B cell (primary cell): ENCODE measurements at regions not wholly inside any gene's neighbourhood (a gene's known extent, or its start where the extent isn't known, plus 50 kb on each side); places are given as distances from the start of the nearest gene placed in this dataset.

Experiments used
- ATAC-seq: fragments of 200-7000 bp; cut with Tn5 transposase; one replicate; pipeline ENCODE4 v1.10.0; 2021; ENCODE audit warnings: low read depth, mild to moderate bottlenecking, moderate number of reproducible peaks, moderate library complexity
- CTCF ChIA-PET: fragments of 350-600 bp; sonication (Branson Sonifier 250); formaldehyde crosslinking; loops from one replicate; lab custom pipeline; 2021; ENCODE audit warnings: antibody characterized with exemption, inconsistent platforms; lab: Charles Lee
- POLR2A ChIA-PET: fragments of 350-600 bp; sonication (Branson Sonifier 250); formaldehyde crosslinking; loops from one replicate; lab custom pipeline; 2021; ENCODE audit warnings: antibody characterized with exemption; lab: Charles Lee
- DNase-seq: peaks from one replicate; pipeline ENCODE4 v3.0.0; 2013
- H2AFZ ChIP-seq: 2 replicates; pipeline ENCODE4 v1.6.1; 2012; ENCODE audit warnings: mild to moderate bottlenecking, low read depth, low read length; ENCODE audit not compliant: insufficient read depth, poor library complexity, severe bottlenecking
- H3K27ac ChIP-seq, 2 donors: 1 replicate in 1 of 2; 2 replicates in 1 of 2; pipeline ENCODE4 v1.5.1; 2012 to 2013; ENCODE audit warnings: low read length in 2 of 2, mild to moderate bottlenecking in 2 of 2, moderate library complexity in 1 of 2
- H3K27me3 ChIP-seq, 4 experiments: fragments of 200-600 bp in 1 of 4; sonication (generic) in 1 of 4; replicated peaks in 1 of 4; 1 replicate in 2 of 4; 2 replicates in 2 of 4; pipeline versions ENCODE4 v1.6.1 to v1.7.0; 2013 to 2016; ENCODE audit warnings: low read length in 3 of 4, mild to moderate bottlenecking in 2 of 4, mixed read lengths in 1 of 4, moderate library complexity in 1 of 4; ENCODE audit not compliant: insufficient read depth in 4 of 4, control insufficient read depth in 3 of 4; ENCODE audit errors: control extremely low read depth in 1 of 4
- H3K36me3 ChIP-seq, 2 experiments: replicated peaks in 1 of 2; 1 replicate in 1 of 2; 2 replicates in 1 of 2; pipeline versions ENCODE4 v1.6.1 to v1.7.1; 2013; ENCODE audit warnings: low read length in 1 of 2; ENCODE audit not compliant: insufficient read depth in 2 of 2, control insufficient read depth in 1 of 2; ENCODE audit errors: control extremely low read depth in 1 of 2, extremely low read depth in 1 of 2
- H3K4me1 ChIP-seq, 2 donors: fragments of 200-600 bp in 1 of 2; sonication (generic) in 1 of 2; 1 replicate in 1 of 2; 2 replicates in 1 of 2; pipeline versions ENCODE4 v1.5.1 to v1.6.1; 2013 to 2017; ENCODE audit warnings: low read length in 2 of 2; ENCODE audit not compliant: control insufficient read depth in 2 of 2, insufficient read depth in 2 of 2
- H3K4me2 ChIP-seq: replicated peaks from 2 replicates; pipeline ENCODE3; 2012; ENCODE audit warnings: mild to moderate bottlenecking, low read depth, low read length; ENCODE audit not compliant: poor library complexity, severe bottlenecking
- H3K4me3 ChIP-seq, 5 experiments: fragments of 200-600 bp in 1 of 5; sonication (generic) in 1 of 5; 1 replicate in 3 of 5; 2 replicates in 2 of 5; pipeline versions ENCODE4 v1.5.1 to v1.7.0; 2011 to 2016; ENCODE audit warnings: low read length in 4 of 5, mild to moderate bottlenecking in 4 of 5, low read depth in 2 of 5, control low read depth in 1 of 5, moderate library complexity in 1 of 5; ENCODE audit not compliant: insufficient read depth in 1 of 5; ENCODE audit errors: control extremely low read depth in 1 of 5, extremely low read depth in 1 of 5
- H3K79me2 ChIP-seq: fragments of 200-600 bp; sonication (generic); one replicate; pipeline ENCODE4 v1.6.0; 2016; ENCODE audit warnings: low read length; ENCODE audit not compliant: control insufficient read depth, insufficient read depth
- H3K9ac ChIP-seq: fragments of 200-600 bp; sonication (generic); 2 replicates; pipeline ENCODE4 v1.6.1; 2017; ENCODE audit warnings: mild to moderate bottlenecking, low read length, moderate library complexity
- H3K9me3 ChIP-seq, 3 donors: one replicate each; pipeline versions ENCODE4 v1.6.1 to v1.7.1; 2013; ENCODE audit warnings: low read length in 2 of 3; ENCODE audit not compliant: control insufficient read depth in 2 of 3, insufficient read depth in 1 of 3; ENCODE audit errors: control extremely low read depth in 1 of 3
- H4K20me1 ChIP-seq: 2 replicates; pipeline ENCODE4 v1.6.0; 2012; ENCODE audit warnings: mild to moderate bottlenecking, low read length; ENCODE audit not compliant: insufficient read depth, control insufficient read depth, poor library complexity, severe bottlenecking
- H3K27ac Mint-ChIP-seq: one replicate; pipeline ENCODE4 v1.8.0; 2021; ENCODE audit warnings: mixed read lengths
- H3K27me3 Mint-ChIP-seq: one replicate; pipeline ENCODE4 v1.8.0; 2021; ENCODE audit warnings: mixed read lengths
- H3K4me1 Mint-ChIP-seq: one replicate; pipeline ENCODE4 v1.8.0; 2021; ENCODE audit warnings: mixed read lengths
- H3K4me3 Mint-ChIP-seq: one replicate; pipeline ENCODE4 v1.8.0; 2021; ENCODE audit warnings: mixed read lengths
- H3K9me3 Mint-ChIP-seq: one replicate; pipeline ENCODE4 v1.8.0; 2022; ENCODE audit warnings: mixed read lengths; ENCODE audit not compliant: insufficient read depth
- EZH2 ChIP-seq: IDR thresholded peaks from 2 replicates; pipeline ENCODE4 v1.6.1; 2012; ENCODE audit warnings: borderline replicate concordance, low read depth, mild to moderate bottlenecking, moderate library complexity, low read length; ENCODE audit not compliant: insufficient read depth, poor library complexity, severe bottlenecking
- WGBS: methylation state at CpG from one replicate; pipeline ENCODE4 v1.1.5; 2013; ENCODE audit warnings: missing lambda C conversion rate; ENCODE audit not compliant: insufficient coverage; 5-methylcytosine and 5-hydroxymethylcytosine counted together
- intact Hi-C: fragments of 100-400 bp; cut with micrococcal nuclease; formaldehyde crosslinking; loops from one replicate; pipeline ENCODE4 v1.10.0; 2022
- TF ChIP-seq, protein P1 (sequence below): fragments of 200-600 bp; IDR thresholded peaks from one replicate; pipeline ENCODE4 v1.8.0; 2022; ENCODE audit warnings: antibody characterized with exemption, mild to moderate bottlenecking

DNA sequence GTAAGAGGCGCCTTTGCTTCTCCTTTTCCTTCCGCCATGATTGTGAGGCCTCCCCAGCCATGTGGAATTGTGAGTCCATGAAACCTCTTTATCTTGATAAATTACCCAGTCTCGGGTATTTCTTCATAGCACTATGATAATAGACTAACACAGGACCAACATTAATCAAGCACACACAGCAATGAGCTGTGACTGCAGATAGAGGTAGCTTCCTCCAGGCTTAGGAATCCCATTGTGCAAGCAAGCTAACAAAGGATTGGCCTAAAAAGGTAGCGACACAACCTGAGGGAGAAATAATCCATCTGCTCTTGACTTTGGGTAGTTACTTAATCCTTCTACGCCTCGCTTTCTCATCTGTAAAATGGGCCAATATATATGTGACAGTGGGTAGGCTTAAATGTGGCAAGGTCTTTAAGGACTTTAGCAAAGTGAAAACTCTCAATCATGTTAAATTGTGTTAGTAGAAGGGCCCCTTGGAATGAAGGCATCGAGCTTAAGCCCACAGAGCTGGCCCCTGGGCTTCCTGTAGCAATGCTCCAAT, 393.6 kb downstream of the SOX9 start:
- ChIA-PET POLR2A (no interaction called here), CTCF (no interaction called here)
- no peak overlapping the region for H3K4me3 ChIP-seq
- H2AFZ ChIP-seq: no peak overlapping the region
- ATAC-seq (no peak), DNase-seq (no peak)
- TF ChIP-seq, protein P1, sequence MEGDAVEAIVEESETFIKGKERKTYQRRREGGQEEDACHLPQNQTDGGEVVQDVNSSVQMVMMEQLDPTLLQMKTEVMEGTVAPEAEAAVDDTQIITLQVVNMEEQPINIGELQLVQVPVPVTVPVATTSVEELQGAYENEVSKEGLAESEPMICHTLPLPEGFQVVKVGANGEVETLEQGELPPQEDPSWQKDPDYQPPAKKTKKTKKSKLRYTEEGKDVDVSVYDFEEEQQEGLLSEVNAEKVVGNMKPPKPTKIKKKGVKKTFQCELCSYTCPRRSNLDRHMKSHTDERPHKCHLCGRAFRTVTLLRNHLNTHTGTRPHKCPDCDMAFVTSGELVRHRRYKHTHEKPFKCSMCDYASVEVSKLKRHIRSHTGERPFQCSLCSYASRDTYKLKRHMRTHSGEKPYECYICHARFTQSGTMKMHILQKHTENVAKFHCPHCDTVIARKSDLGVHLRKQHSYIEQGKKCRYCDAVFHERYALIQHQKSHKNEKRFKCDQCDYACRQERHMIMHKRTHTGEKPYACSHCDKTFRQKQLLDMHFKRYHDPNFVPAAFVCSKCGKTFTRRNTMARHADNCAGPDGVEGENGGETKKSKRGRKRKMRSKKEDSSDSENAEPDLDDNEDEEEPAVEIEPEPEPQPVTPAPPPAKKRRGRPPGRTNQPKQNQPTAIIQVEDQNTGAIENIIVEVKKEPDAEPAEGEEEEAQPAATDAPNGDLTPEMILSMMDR: no peak
- TF ChIP-seq EZH2: no peak
- no peak overlapping the region for H3K27ac Mint-ChIP-seq
- H3K27me3 Mint-ChIP-seq: peaks cover 12% of the 10 kb centered on the region
- H3K9ac ChIP-seq: no peak overlapping the region
- no peak overlapping the region for H3K27ac ChIP-seq
- intact Hi-C loops: no loop called here
- peaks cover 0 to 7% (median 0%) of the 10 kb centered on the region in 3 donors for H3K9me3 ChIP-seq
- no peaks in the 10 kb centered on the region for H4K20me1 ChIP-seq
- no peak overlapping the region for H3K4me3 Mint-ChIP-seq
- H3K9me3 Mint-ChIP-seq: no peaks in the 10 kb centered on the region
- peaks cover 0 to 8% (median under 1%) of the 10 kb centered on the region in 4 experiments for H3K27me3 ChIP-seq
- no peaks in the 10 kb centered on the region for H3K36me3 ChIP-seq
- H3K4me2 ChIP-seq: no peak overlapping the region
- no peaks in the 10 kb centered on the region for H3K79me2 ChIP-seq
- whole genome bisulfite sequencing: 95% methylated on average over 4 of the region's 7 CpGs
- H3K4me1 ChIP-seq: no peaks in the 10 kb centered on the region
- peaks cover 11% of the 10 kb centered on the region for H3K4me1 Mint-ChIP-seq

DNA sequence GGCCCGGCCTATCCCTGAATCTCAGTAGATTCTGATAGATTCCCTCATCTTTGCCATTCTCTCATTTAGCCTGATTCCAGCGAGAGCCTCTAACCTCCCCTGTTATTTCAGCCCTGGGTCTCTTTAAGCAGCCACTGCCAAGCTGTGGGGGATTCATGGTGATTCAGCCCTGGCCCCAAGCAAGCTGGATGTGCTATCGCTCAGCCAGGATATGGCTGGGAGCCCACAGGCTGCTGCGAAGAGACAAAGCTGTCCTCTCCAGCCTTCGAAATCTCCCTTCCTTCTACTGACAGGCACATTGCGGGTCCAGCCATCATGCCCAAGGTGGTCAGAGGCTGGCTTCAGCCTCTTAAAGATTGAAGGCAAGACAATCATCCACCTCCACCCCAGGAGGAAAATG, 394.1 kb downstream of the SOX9 start:
- H3K9ac ChIP-seq: no peak overlapping the region
- ATAC-seq (no peak), DNase-seq (no peak)
- H3K27me3 ChIP-seq: peaks cover 0 to 11% (median 2%) of the 10 kb centered on the region in 4 experiments
- no peaks in the 10 kb centered on the region for H4K20me1 ChIP-seq
- peaks cover 0 to 8% (median 0%) of the 10 kb centered on the region in 3 donors for H3K9me3 ChIP-seq
- no peak overlapping the region for H3K4me2 ChIP-seq
- TF ChIP-seq, protein P1: no peak
- TF ChIP-seq EZH2: no peak
- WGBS: 91% methylated on average over 5 of the region's 6 CpGs
- no peak overlapping the region for H3K27ac ChIP-seq
- no peaks in the 10 kb centered on the region for H3K79me2 ChIP-seq
- H3K27ac Mint-ChIP-seq: no peak overlapping the region
- no peak overlapping the region for H3K4me3 ChIP-seq
- H3K4me1 ChIP-seq: no peaks in the 10 kb centered on the region
- no peaks in the 10 kb centered on the region for H3K36me3 ChIP-seq
- no peaks in the 10 kb centered on the region for H3K9me3 Mint-ChIP-seq
- peaks cover 15% of the 10 kb centered on the region for H3K27me3 Mint-ChIP-seq
- POLR2A ChIA-PET: no interaction called here
- peaks cover 10% of the 10 kb centered on the region for H3K4me1 Mint-ChIP-seq
- no peak overlapping the region for H2AFZ ChIP-seq
- H3K4me3 Mint-ChIP-seq: no peak overlapping the region
- CTCF ChIA-PET: no interaction called here
- intact Hi-C loops: no loop called here
